Right atrium auricular region (tissue), 2 donors: ENCODE measurements at regions not wholly inside any gene's neighbourhood (a gene's known extent, or its start where the extent isn't known, plus 50 kb on each side); places are given as distances from the start of the nearest gene placed in this dataset.
"Not testable (repeated sequence)": the region's sequence is repeated elsewhere in the genome, so short reads cannot be mapped to it uniquely, and the experiment has no call there.

Source experiments
- DNase-seq: peaks from one replicate; pipeline ENCODE4 v3.0.0-alpha.2; 2019; ENCODE audit warnings: low spot score
- H3K27ac ChIP-seq, 2 donors: fragments of 200-600 bp; sonication (generic); 1 replicate in 1 of 2; 2 replicates in 1 of 2; pipeline ENCODE4 v1.5.1; 2016 to 2019
- H3K27me3 ChIP-seq, 2 donors: fragments of 200-600 bp; sonication (generic); one replicate each; pipeline versions ENCODE4 v1.5.1 to v1.6.0; 2017 to 2019
- H3K36me3 ChIP-seq: fragments of 200-600 bp; sonication (generic); one replicate; pipeline ENCODE4 v1.5.1; 2016
- H3K4me1 ChIP-seq, 2 donors: fragments of 200-600 bp; sonication (generic); one replicate each; pipeline versions ENCODE4 v1.5.1 to v1.6.0; 2017 to 2019
- H3K4me3 ChIP-seq, 2 donors: fragments of 200-600 bp; sonication (generic); 1 replicate in 1 of 2; 2 replicates in 1 of 2; pipeline ENCODE4 v1.5.1; 2017 to 2019; ENCODE audit warnings: mild to moderate bottlenecking in 1 of 2, moderate library complexity in 1 of 2
- H3K9me3 ChIP-seq, 2 donors: fragments of 200-600 bp; sonication (generic); one replicate each; pipeline ENCODE4 v1.5.1; 2019
- TF ChIP-seq, protein P1 (sequence below), 2 donors: fragments of 200-600 bp; sonication (generic); IDR thresholded peaks; one replicate each; pipeline ENCODE4 v1.5.1; 2019; ENCODE audit warnings: antibody characterized with exemption in 2 of 2

- Histone ChIP-seq H3K36me3 (no peaks in the 10 kb centered on the region), H3K4me1 (no peaks in the 10 kb centered on the region), H3K27ac (no peak overlapping the region), H3K9me3 (no peaks in the 10 kb centered on the region), H3K27me3 (no peaks in the 10 kb centered on the region), H3K4me3 (no peak overlapping the region)
- TF ChIP-seq, protein P1, sequence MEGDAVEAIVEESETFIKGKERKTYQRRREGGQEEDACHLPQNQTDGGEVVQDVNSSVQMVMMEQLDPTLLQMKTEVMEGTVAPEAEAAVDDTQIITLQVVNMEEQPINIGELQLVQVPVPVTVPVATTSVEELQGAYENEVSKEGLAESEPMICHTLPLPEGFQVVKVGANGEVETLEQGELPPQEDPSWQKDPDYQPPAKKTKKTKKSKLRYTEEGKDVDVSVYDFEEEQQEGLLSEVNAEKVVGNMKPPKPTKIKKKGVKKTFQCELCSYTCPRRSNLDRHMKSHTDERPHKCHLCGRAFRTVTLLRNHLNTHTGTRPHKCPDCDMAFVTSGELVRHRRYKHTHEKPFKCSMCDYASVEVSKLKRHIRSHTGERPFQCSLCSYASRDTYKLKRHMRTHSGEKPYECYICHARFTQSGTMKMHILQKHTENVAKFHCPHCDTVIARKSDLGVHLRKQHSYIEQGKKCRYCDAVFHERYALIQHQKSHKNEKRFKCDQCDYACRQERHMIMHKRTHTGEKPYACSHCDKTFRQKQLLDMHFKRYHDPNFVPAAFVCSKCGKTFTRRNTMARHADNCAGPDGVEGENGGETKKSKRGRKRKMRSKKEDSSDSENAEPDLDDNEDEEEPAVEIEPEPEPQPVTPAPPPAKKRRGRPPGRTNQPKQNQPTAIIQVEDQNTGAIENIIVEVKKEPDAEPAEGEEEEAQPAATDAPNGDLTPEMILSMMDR (IDR thresholded peaks at IDR 0.05): no peak
- no peak for DNase-seq
Observed at GRCh38 chr4:138334346-138335016, 92.3 kb upstream of the SLC7A11 start.

GRCh38 chr4:138332415-138332814, 90.3 kb upstream of the SLC7A11 start:
- not testable (repeated sequence) for H3K36me3 ChIP-seq, H3K27ac ChIP-seq, H3K4me3 ChIP-seq, H3K4me1 ChIP-seq, H3K9me3 ChIP-seq, DNase-seq, H3K27me3 ChIP-seq

DNA sequence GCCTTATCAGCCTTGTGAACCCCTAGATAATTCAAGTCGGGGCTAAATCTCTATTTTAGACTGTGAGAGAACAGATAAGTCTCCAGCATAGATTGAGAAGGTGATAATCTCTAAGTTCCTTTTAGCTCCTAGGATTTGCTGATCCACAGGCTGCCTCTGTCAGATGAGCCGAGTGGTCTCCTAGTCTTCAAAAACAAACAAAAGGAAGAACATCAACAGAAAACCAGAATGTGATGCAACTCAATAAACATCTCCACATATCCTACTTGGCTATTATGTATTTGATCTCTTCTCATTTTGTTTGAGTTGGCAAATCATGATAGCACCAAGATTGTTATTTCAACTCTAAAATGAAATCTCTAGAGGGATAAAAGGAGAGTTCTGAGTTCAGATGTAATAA, 88.4 kb upstream of the SLC7A11 start:
- H3K9me3 ChIP-seq: no peaks in the 10 kb centered on the region
- H3K4me3 ChIP-seq: no peak overlapping the region
- no peaks in the 10 kb centered on the region for H3K36me3 ChIP-seq
- H3K4me1 ChIP-seq: no peaks in the 10 kb centered on the region
- H3K27ac ChIP-seq: no peak overlapping the region
- no peaks in the 10 kb centered on the region for H3K27me3 ChIP-seq
- DNase-seq: no peak
- TF ChIP-seq, protein P1 (IDR thresholded peaks at IDR 0.05): no peak

DNA sequence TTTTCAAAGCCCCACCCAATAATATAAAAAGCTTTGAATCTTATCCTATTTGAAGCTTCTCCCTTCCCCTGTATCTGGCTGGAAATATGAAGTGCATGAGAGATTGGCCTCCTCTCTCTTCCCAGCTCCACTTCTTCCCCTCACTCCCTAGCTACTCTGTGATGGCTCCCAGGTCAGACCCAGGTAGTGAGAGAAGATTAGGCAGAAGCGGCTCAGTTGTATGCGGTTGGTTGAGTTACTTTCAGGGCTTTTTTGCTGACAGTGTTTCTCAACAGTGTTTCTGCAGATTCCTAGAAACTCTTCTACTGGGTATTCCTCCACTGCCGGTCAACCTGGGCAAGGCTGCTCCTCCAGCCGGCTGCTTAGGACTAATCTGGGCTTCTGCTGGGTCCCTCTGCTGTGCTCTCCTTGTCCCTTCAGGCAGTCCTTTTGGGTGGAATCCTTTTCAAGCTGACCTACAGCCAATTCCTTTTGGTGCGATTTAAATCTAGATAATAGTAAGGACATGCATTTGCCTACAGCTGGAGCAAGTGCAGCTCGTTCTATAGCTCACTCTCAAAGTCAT, 87.4 kb upstream of the SLC7A11 start:
- no peak overlapping the region for H3K4me3 ChIP-seq
- TF ChIP-seq, protein P1 (IDR thresholded peaks at IDR 0.05): no peak
- H3K27ac ChIP-seq: no peak overlapping the region
- no peaks in the 10 kb centered on the region for H3K4me1 ChIP-seq
- H3K9me3 ChIP-seq: no peaks in the 10 kb centered on the region
- no peaks in the 10 kb centered on the region for H3K36me3 ChIP-seq
- no peaks in the 10 kb centered on the region for H3K27me3 ChIP-seq
- DNase-seq: no peak

DNA sequence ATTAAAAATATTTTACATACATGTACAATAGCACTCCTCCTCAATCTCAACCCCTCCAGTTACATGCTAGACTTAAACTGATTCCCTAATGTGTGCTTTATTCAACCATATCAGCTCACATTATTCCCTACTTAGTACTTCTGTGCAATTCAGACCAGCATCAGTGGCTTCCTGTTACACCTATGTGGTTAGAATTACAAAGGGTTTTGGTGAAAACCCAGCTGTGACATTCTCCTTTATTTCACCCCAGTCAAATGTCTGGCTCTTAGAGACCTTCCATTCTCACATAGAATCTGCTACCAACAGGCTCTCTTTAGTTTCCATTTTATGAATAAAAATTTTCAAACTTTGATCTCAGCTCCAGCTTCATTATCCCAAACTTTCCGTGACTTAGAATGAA, 85.2 kb upstream of the SLC7A11 start:
- Histone ChIP-seq H3K4me1 (no peaks in the 10 kb centered on the region), H3K27me3 (no peaks in the 10 kb centered on the region), H3K27ac (no peak overlapping the region), H3K9me3 (no peaks in the 10 kb centered on the region), H3K4me3 (no peak overlapping the region), H3K36me3 (no peaks in the 10 kb centered on the region)
- no peak for DNase-seq
- TF ChIP-seq, protein P1 (IDR thresholded peaks at IDR 0.05): no peak

GRCh38 chr4:138320831-138321230, 78.7 kb upstream of the SLC7A11 start:
- H3K9me3 ChIP-seq: no peaks in the 10 kb centered on the region
- TF ChIP-seq, protein P1 (IDR thresholded peaks at IDR 0.05): no peak
- no peak for DNase-seq

More at GRCh38 chr4:138320831-138321230, 78.7 kb upstream of the SLC7A11 start:
- Histone ChIP-seq H3K4me1 (no peaks in the 10 kb centered on the region), H3K27me3 (no peaks in the 10 kb centered on the region), H3K4me3 (no peak overlapping the region), H3K36me3 (no peaks in the 10 kb centered on the region), H3K27ac (no peak overlapping the region)
